ENCODE measurements at regions not wholly inside any gene's neighbourhood (a gene's known extent, or its start where the extent isn't known, plus 50 kb on each side); places are given as distances from the start of the nearest gene placed in this dataset.

DNA sequence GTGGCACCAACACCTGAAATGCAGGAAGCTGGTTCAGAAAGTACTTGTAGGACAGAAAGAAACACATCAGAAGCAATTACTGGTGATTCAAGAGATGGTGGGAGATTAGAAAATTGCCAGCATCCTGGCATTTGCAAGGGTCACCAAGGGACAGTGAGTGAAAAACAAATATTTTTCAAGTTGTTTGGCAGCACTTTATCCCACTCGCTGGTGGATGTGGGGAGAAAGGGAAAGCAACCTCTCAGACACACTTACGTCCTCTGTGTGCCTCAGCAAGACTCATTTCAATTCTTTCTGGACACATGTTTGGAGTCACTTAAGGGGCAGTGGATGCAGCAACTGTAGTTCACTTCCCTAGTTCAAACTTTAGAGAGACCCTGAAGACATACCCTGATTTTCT lies 440.4 kb upstream of the GHITM start:
- ATAC-seq (no peak), DNase-seq (no peak)
- H3K4me1 Mint-ChIP-seq: no peaks in the 10 kb centered on the region

DNA sequence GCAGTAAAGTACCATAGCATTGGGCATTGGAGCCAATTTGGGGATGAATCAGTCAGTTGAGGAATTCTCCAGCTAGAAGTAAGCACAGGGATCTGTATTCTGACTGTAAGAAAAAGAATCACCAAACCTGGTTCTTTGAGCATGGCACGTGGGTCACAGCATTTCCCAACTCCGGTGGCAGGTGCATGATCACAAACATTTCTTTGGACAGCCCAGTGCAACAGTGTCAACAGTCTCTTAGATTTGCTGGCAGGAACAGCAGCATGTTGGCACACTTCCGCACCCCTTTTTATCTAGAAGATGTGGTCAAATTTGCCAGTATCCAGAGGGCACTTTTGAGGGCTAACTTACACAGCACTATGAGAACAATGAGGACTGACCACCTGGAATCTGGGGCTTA lies 437.5 kb upstream of the GHITM start:
- Mint-ChIP-seq H3K9me3 (peaks cover 3 to 6% of the 10 kb centered on the region in 2 donors), H3K27ac (no peak overlapping the region), H3K4me1 (no peaks in the 10 kb centered on the region), H3K4me3 (no peak overlapping the region), H3K27me3 (no peaks in the 10 kb centered on the region)
- DNase-seq (no peak), ATAC-seq (no peak)

More for the DNA sequence above, 440.4 kb upstream of the GHITM start:
- Mint-ChIP-seq H3K27ac (no peak overlapping the region), H3K27me3 (no peaks in the 10 kb centered on the region), H3K4me3 (no peak overlapping the region), H3K9me3 (peaks cover 0 to 6% of the 10 kb centered on the region in 2 donors)

DNA sequence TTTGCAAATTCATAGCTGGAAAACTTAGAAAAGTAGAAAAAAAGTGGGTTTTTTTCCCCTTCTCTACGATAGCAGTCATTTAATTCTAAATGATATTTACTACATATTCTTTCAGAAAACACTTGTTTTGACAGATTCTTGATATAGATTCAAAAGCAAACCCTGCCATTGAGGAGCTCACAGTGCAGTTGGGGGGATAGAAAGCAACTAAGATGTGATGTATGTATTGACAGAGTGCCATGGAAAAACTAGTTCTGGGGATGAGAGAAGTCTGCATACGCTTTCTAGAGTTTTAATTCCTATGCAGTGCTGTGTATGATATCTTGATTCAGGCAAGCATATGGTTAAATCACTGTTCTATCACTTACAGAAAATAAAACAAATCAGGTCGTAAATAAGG lies 436.6 kb upstream of the GHITM start:
- DNase-seq (no peak), ATAC-seq (no peak)
- Mint-ChIP-seq H3K9me3 (peaks cover 6 to 9% of the 10 kb centered on the region in 2 donors), H3K27me3 (no peaks in the 10 kb centered on the region), H3K4me3 (no peak overlapping the region), H3K27ac (no peak overlapping the region), H3K4me1 (no peaks in the 10 kb centered on the region)

DNA sequence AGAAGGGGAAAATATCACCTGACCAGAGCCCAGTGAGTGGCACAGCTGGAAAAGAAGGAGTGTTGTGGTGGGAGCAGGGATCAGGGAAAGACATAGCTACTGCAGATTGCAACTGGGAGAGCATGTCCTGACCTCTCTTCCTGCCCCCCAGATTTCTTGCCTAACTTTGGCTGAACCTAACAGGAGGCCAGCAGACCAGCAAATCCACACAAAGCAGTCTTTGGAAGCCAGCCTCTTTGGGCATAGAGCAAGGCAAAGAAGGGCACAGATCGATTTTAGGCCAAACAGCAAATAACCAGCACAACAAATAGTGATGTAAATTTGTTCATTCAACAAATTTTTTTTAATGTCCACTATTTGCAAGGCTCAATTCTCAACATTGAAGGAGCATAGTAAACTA lies 433.2 kb upstream of the GHITM start:
- no peak for DNase-seq
- H3K27me3 Mint-ChIP-seq: no peaks in the 10 kb centered on the region
- H3K27ac Mint-ChIP-seq: no peak overlapping the region
- no peak for ATAC-seq
- H3K4me1 Mint-ChIP-seq: no peaks in the 10 kb centered on the region
- H3K4me3 Mint-ChIP-seq: no peak overlapping the region
- H3K9me3 Mint-ChIP-seq: peaks cover 0 to 9% of the 10 kb centered on the region in 2 donors

DNA sequence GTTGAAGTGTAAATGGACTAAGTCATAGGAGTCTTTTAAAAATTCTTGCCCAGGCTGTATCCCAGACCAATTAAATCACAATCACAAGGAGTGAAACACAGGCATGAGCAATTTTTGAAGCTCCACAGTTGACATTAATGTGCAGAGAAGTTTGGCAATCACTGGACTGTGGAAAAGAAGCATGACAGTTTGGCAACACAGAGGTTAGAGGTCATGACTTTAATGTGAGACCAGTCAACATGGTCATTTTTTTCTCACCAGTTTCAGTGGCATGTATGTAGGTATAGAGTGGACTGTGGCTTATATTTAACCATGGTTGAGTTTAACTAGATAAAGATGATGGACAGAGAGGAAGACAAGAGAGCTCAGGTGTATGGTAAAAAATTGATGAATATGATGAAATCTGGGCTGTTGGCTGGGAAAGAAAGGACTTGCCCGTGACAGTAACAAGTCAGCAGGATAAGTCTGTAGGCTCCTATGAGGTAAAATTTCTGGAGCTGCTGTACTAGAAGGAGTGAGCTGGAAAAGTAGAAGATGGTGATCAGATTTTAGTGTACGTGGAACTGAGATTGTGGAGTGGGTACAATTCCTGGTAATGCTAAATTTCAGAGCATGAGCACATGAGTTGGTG lies 432.2 kb upstream of the GHITM start:
- H3K27ac Mint-ChIP-seq: no peak overlapping the region
- DNase-seq (no peak), ATAC-seq (no peak)
- no peak overlapping the region for H3K4me3 Mint-ChIP-seq
- H3K4me1 Mint-ChIP-seq: no peaks in the 10 kb centered on the region
- peaks cover 0 to 9% of the 10 kb centered on the region in 2 donors for H3K9me3 Mint-ChIP-seq
- no peaks in the 10 kb centered on the region for H3K27me3 Mint-ChIP-seq

DNA sequence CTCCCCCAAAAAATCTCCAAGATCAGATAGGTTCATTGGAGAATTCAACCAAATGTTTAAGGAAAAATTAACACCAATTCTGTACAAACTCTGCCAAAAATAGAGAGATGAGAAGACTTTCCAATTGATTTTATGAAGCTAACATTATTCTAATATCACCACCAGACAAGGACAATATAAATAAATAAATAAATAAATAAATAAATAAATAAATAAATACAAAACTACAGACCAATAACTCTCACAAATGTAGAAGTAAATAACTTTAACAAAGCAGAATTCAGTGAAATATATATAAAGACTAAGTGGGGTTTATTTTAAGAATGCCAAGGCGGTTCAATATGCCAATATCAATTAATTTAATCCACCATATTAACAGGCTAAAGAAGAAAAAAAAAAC lies 425.9 kb upstream of the GHITM start:
- H3K4me1 Mint-ChIP-seq: no peaks in the 10 kb centered on the region
- no peak overlapping the region for H3K4me3 Mint-ChIP-seq
- H3K9me3 Mint-ChIP-seq: no peaks in the 10 kb centered on the region
- ATAC-seq (no peak), DNase-seq (no peak)
- H3K27ac Mint-ChIP-seq: no peak overlapping the region
- no peaks in the 10 kb centered on the region for H3K27me3 Mint-ChIP-seq

DNA sequence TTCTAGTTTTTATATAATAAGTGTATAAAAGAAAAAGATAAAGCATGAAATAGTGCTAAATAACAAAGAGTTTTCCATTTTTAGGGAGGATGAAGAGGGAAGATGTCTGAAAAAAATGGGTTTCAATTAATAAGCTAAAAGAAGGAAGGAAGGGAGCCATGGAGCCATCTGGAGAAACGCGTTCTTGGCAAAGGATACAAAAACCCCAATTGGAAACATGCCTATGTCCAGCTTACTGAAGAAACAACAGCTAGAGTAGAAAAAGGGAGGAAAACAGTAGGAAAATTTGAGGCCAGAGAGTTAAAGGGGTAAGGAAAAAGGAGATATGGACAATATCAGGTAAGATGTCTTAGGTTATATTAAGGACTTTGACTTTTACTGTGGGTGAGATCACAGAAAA lies 416.2 kb upstream of the GHITM start:
- Mint-ChIP-seq H3K27ac (no peak overlapping the region), H3K4me3 (no peak overlapping the region), H3K9me3 (no peaks in the 10 kb centered on the region), H3K4me1 (no peaks in the 10 kb centered on the region), H3K27me3 (no peaks in the 10 kb centered on the region)
- no peak for DNase-seq
- no peak for ATAC-seq

DNA sequence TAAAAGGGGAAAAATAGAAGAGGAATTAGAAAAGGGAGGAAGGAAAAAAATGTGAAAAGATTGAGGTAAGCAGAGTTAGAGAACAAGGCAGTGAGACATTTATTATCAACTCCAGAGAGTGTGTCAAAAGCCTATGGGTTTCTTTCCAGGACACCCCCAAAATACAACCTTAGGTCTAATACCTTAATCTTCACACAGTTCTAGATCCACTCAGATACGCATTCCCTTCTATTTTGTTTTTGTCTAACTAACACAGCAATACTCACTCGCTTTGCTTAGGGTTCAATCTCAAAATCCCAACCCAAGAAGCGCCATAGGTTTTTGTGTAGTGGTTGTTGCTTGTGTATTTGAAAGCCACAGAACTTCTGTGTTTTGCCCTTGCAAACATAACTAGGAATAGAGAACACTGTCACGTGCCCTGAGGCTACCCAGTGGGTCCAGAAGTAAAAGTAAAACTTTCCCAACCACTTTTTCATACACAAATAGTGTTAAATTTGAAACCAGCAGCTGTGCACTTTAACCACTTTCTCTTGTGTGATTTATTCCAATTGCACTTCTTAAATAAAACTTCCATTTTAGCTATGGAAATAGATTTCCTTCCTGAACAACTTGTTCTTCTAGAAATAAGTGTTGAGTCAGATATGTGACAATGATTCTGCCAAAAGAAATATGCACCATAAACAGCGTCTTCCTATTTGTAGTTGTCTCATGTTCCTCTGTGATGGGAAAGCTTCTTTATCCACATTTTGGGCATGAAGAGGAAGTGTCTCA lies 414.7 kb upstream of the GHITM start:
- Mint-ChIP-seq H3K4me3 (no peak overlapping the region), H3K4me1 (no peaks in the 10 kb centered on the region)

DNA sequence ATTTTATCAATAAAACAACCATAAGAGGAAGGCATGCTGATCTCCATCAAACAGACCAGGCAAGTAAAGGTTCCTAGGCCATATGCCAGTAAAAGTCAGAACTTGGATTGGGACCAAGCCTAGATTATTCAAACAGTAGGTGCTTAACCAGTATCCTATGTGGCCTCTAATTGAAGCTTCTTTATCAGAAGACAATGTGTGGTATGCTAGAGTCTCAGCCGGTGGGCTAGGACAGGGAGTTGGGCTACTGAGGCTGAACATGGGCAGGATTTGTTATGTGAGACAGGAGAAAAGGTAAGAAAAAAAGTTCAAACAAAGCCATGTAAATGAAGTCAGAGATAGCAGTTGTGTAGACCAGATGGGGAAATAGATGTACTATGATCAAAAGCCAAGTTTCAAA lies 413.7 kb upstream of the GHITM start:
- ATAC-seq (no peak), DNase-seq (no peak)
- H3K9me3 Mint-ChIP-seq: no peaks in the 10 kb centered on the region
- no peaks in the 10 kb centered on the region for H3K27me3 Mint-ChIP-seq
- no peak overlapping the region for H3K4me3 Mint-ChIP-seq
- H3K27ac Mint-ChIP-seq: no peak overlapping the region
- H3K4me1 Mint-ChIP-seq: no peaks in the 10 kb centered on the region

More for the DNA sequence above, 414.7 kb upstream of the GHITM start:
- DNase-seq (no peak), ATAC-seq (no peak)
- Mint-ChIP-seq H3K27me3 (no peaks in the 10 kb centered on the region), H3K27ac (no peak overlapping the region), H3K9me3 (no peaks in the 10 kb centered on the region)

DNA sequence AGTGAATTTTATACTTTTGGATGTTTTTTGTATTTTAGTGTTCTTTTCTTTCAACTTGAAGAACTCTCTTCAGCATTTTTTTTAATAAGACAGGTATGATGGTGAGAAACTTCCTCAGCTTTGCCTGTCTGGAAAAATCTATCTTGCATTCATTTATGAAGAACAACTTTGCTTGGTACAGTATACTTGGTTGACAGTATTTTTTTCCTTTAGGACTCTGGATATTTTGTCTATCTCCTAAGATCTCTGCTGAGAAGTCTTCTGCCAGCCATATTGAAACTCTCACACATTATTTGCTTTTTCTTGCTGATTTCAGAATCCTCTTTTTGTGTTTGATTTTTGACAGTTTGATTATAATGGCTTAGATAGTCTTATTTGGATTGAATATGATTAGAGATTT lies 405.0 kb upstream of the GHITM start:
- Mint-ChIP-seq H3K4me3 (no peak overlapping the region), H3K27ac (no peak overlapping the region), H3K9me3 (peaks cover 12 to 16% of the 10 kb centered on the region in 2 donors), H3K27me3 (no peaks in the 10 kb centered on the region), H3K4me1 (no peaks in the 10 kb centered on the region)
- DNase-seq (no peak), ATAC-seq (no peak)

DNA sequence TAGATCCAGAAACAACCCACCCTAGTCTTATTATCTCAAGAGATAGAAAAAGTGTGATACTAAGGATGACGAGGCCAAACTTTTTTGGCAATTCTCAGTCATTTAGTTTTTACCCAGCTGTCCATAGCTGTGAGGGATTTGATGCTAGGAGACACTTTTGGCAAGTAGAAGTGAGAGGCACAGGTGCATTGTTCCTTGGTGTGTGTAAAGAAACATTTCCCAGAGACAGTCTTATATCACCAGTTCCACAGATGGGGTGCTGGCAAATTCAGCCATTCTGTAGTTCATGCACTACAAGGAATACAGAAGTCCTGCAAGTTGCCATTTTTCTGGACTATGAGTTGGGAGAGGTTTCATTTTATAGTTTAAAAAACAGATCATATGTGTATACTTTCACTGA lies 403.3 kb upstream of the GHITM start:
- H3K27me3 Mint-ChIP-seq: no peaks in the 10 kb centered on the region
- H3K4me1 Mint-ChIP-seq: no peaks in the 10 kb centered on the region

DNA sequence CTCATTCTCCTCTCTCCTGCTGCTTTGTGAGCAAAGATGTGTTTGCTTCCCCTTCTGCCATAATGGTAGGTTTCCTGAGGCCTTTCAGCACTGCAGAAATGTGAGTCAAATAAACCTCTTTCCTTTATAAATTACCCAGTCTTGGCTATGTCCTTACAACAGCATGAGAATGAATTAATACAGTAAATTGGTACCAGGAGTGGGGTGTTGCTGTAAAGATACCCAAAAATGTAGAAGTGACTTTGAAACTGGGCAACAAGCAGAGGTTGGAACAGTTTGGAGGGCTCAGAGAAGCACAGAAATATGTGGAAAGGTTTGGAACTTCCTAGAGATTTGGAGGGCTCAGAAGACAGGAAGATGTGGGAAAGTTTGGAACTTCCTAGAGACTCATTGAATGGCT lies 388.7 kb upstream of the GHITM start:
- Mint-ChIP-seq H3K27ac (no peak overlapping the region), H3K9me3 (peaks cover 38 to 64% of the 10 kb centered on the region in 2 donors)
- no peak for ATAC-seq

More for the DNA sequence above, 403.3 kb upstream of the GHITM start:
- DNase-seq (no peak), ATAC-seq (no peak)
- Mint-ChIP-seq H3K27ac (no peak overlapping the region), H3K4me3 (no peak overlapping the region), H3K9me3 (peaks cover 12 to 16% of the 10 kb centered on the region in 2 donors)

DNA sequence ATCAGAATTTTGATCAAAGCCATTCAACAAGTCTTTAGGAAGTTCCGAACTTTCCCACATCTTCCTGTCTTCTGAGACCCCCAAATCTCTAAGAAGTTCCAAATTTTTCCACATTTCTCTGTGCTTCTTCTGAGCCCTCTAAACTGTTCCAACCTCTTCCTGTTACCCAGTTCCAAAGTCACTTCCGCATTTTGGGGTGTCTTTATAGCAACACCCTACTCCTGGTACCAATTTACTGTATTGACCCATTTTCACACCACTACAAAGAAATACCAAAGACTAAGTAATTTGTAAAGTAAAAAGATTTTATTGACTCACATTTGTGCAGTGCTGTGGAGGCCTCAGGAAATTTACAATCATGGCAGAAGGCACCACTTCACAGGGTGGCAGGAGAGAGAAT lies 385.8 kb upstream of the GHITM start:
- no peaks in the 10 kb centered on the region for H3K27me3 Mint-ChIP-seq
- no peak overlapping the region for H3K4me3 Mint-ChIP-seq
- DNase-seq (no peak), ATAC-seq (no peak)
- H3K27ac Mint-ChIP-seq: no peak overlapping the region
- H3K9me3 Mint-ChIP-seq: peaks cover 38 to 61% of the 10 kb centered on the region in 2 donors
- no peaks in the 10 kb centered on the region for H3K4me1 Mint-ChIP-seq

More for the DNA sequence above, 388.7 kb upstream of the GHITM start:
- H3K4me1 Mint-ChIP-seq: no peaks in the 10 kb centered on the region
- DNase-seq: no peak
- no peaks in the 10 kb centered on the region for H3K27me3 Mint-ChIP-seq
- H3K4me3 Mint-ChIP-seq: no peak overlapping the region

DNA sequence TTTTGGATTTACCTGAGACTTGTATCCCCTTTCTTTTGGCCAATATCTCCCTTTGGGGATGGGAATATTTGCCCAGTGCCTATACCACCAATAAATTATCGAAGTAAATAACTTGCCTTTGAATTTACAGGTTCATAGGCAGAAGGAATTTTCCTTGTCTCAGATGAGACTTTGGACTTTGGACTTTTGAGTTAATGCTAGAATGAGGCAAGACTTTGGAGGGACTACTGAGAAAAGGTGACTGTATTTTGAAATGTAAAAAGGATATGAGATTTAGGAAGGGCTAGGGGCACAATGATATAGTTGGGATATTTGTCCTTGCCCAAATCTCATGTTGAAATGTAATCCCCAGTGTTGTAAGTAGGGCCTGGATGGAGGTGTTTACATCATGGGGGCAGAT lies 384.5 kb upstream of the GHITM start:
- ATAC-seq: no peak
- Mint-ChIP-seq H3K27ac (no peak overlapping the region), H3K4me3 (no peak overlapping the region), H3K9me3 (peaks cover 34 to 52% of the 10 kb centered on the region in 2 donors), H3K4me1 (no peaks in the 10 kb centered on the region), H3K27me3 (no peaks in the 10 kb centered on the region)
- no peak for DNase-seq

DNA sequence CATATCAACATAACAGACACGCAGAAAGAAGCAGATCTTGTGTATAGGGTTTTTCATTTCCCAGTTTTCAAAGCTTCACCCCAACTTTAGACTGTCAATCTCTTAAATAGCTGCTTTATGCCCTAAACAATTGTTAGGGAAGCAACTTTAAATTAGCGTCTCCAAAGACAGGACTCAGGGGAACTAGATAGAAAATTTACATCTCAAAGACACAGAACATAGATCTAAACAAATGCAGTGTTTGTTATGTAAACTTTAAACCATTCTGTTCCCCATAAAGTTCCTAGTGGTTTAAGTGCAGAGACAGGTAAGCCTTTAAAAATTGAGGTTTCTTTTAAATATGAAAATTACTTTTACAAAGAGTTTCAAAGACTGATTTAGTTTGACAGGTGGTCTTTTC lies 379.2 kb upstream of the GHITM start:
- no peak overlapping the region for H3K27ac Mint-ChIP-seq
- no peak for ATAC-seq
- no peak overlapping the region for H3K4me3 Mint-ChIP-seq

DNA sequence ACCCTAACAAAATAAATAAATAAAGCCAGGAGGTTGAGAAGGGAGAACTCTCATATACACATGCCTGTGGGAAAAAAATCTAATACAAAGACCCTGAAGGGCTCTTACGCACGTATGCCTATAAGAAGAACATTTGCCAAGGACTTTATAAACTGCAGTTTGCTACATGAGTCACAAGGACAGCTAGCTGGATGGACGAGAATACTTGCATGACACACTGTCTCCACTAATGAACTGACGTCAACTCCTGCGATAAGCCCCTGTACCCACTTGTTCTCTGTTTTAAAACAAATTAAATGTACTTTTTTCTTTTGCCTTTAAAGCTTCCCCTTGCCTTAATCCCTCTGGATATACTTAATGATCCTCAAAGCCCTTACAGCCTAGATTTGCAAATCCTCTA lies 374.6 kb upstream of the GHITM start:
- H3K4me1 Mint-ChIP-seq: no peaks in the 10 kb centered on the region
- DNase-seq (no peak), ATAC-seq (no peak)
- H3K4me3 Mint-ChIP-seq: no peak overlapping the region
- H3K27me3 Mint-ChIP-seq: no peaks in the 10 kb centered on the region
- no peak overlapping the region for H3K27ac Mint-ChIP-seq
- H3K9me3 Mint-ChIP-seq: peaks cover 0 to under 1% of the 10 kb centered on the region in 2 donors

More for the DNA sequence above, 379.2 kb upstream of the GHITM start:
- Mint-ChIP-seq H3K27me3 (no peaks in the 10 kb centered on the region), H3K9me3 (peaks cover 8 to 9% of the 10 kb centered on the region in 2 donors), H3K4me1 (no peaks in the 10 kb centered on the region)
- DNase-seq: no peak
